Myocyte (in vitro differentiated cells): ENCODE measurements at regions not wholly inside any gene's neighbourhood (a gene's known extent, or its start where the extent isn't known, plus 50 kb on each side); places are given as distances from the start of the nearest gene placed in this dataset.
"Not testable (repeated sequence)": the region's sequence is repeated elsewhere in the genome, so short reads cannot be mapped to it uniquely, and the experiment has no call there.

Source experiments
- DNase-seq: peaks from one replicate; pipeline ENCODE4 v3.0.0-alpha.2; 2012; ENCODE audit warnings: low read depth

DNA sequence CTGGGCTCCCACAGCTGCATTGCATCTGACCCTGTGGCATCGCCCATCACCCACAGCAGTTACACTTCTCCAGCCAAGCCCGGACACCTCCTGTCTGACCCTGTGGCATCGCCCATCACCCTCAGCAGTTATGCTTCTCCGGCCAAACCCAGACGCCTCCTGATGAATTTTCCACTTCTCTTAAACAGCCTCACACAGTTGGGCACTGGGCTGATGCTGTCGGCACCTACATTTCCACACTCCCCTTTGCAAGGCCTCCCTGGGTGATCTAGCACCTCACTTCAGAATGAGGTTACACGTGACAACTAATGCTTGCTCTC is 175.2 kb upstream of the ARID1B start:
- peak; percentile 4 for DNase-seq

DNA sequence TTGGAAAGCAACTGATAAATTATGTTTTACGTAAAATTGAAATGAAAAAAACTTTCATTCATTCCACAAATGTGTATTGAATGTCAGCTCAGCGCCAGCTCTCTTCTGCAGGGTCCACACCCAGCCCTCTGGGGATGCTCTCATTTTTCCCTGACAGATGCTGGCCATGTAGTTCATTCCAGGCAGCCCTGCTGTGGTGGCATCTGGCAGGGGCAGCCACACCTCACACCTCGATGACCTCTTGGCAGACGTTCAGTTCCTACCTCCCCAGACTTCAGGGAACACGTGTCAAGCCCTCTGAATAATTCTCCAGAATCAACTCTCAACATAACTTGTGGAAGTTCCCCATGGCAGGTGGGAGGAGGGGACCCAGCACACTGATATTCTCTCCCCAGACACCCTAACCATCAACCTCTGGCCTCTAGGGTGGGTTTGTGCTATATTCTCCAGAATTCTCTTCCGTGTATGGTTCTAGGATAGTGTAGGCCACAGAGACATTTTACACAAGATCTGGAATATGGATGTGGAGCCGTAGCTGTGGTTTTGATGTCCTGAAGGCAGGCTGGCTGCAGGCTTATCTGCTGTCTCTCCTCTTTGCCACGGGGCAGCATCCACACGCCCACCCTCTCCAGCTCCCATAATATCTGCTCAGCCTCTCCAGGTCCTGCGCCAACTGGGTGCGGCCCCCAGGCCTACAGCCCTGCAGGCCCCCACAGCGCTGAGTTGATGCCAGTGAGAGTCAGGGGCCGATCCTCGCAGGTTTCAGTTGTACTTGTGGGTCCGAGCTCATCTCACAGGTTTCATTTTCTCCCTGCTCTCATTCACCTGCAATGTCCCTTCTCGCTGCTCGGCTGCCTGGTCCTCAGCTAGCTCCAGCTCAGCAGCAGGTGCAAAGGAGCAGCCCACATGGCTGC is 175.8 kb upstream of the ARID1B start:
- DNase-seq, result no peak

DNA sequence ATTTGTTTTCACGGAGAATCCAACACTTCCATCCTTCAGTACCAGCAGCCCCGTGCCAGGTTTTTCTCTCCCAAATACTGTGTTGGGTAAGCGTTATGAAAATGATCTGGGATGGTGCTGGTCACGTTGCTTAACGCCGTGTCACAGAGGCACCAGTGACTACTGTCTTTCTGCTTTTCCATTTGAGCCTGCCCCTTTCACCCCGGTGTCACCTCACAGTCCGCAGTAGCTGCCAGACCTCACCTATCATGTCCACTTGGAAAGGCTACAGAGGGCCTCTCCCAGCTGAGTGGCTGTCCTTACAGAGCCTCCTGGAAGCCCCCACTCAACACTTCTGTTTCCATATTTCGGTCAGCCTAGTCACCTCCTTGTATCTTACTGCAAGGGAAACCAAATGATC is 176.5 kb upstream of the ARID1B start:
- no peak for DNase-seq

DNA sequence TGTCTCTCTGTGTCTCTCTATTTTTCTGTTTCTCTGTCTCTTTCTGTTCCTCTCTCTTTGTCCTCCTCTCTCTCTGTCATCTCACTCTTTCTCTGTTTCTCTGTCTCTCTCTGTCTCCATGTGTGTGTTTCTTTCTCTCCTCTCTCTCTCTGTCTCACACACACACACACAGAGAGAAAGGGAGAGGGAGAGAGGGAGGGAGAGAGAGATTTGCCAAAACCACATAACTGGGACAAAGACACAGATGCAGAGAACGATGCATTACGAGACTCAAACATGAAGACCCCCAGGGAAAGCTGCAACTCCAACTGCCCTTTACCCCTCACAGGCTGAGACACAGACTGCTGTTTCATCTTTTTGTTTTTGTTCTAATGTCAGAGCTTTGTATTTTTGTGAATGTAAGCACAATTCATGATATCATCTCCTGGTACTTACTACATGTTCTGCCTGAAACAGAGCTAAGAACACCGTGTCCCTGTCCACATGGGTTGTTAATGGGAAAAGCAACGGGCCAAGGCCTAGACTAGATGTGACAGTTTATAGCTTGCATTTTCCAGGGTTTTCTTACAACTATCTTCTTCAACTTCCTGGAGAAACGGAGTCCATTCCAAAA is 177.1 kb upstream of the ARID1B start:
- no peak for DNase-seq

DNA sequence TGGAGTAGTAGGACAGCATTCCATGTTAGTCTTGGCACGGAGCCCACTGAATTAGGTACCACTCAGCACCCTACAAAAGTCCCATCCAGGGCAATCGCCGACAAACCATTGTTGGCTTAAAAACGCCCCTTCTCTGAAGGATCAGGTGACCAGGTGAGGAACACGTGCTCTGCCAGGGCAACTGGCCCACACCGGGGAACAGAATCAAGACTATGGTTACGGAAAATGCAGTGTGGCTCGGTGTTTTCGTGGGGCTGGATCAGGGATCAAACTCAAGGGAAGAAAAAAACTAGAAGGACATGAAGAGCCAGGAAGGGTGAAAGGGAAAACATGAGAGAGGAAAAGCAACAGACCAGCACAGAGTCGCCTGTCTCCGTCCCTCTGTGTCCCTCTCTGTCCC is 177.8 kb upstream of the ARID1B start:
- no peak for DNase-seq

DNA sequence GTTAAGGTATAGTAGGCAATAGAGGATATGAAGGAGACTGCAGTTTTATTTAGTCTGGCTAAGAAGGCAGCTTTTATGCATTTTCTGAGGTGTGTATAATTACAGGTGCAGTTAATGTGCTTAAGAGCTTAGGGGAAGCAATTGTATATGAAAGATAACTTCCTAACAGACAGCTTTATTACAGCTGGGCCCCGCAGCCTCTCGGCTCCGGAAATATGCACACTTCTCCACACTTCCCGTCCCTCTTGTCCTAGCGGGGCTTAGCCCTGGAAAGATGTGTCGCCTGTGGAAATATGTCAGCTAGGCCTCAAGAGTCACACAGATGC is 178.4 kb upstream of the ARID1B start:
- DNase-seq, result no peak

DNA sequence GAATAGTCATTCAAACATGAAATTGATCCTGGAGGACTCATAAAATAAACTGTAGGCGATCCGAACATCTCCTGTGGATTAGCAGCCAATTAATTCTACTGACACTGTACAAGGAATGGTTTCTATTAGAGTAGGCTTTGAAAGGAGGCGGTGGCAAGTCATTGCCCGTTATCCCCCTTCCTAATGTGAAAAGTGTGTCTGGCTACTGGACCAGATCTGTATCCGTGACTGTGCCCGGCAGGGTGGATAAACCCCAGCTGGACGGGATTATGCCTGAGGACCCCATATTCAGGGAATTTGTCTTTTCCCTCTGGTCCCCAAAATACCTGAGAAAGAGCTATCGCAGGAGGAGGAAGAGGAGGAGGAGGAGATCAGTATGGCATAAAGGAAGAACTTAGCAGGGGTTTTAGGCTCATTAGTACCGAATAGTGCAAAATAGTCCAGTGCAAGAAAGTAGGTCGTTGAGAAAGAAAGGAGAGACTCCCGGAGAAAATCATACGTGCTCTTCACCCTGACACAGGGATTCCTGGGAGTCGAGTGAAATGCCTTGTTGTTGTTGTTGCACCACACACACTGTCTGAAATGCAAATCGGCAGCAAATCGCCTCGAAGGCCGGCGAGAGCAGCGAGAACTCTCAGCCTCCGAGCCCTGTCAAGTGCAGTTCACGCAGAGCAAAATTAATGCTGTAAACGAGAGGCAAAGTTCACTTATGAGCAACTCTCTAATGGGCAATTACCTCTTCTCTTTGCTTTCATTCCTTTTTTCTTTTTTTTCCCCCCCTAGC is 178.9 kb upstream of the ARID1B start:
- no peak for DNase-seq

DNA sequence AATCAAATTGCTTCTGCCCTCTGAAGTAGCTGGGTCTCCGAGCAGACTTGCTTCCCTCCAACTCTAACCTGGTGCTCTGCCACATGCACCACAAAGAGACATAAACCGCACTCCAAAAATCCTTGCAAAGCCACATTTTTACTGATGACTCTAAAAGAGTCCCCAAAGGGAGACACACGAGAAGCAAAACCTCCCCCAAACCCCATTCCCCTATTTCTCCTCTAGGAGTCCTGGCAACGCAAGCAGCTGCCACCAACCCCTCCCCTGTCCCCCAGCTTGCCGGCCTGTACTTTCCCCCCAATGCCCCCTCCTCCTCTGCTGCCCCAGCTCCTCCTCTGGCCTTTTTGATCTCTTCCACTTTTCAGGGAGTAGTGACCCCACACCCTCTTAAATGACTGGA is 180.1 kb upstream of the ARID1B start:
- no peak for DNase-seq

DNA sequence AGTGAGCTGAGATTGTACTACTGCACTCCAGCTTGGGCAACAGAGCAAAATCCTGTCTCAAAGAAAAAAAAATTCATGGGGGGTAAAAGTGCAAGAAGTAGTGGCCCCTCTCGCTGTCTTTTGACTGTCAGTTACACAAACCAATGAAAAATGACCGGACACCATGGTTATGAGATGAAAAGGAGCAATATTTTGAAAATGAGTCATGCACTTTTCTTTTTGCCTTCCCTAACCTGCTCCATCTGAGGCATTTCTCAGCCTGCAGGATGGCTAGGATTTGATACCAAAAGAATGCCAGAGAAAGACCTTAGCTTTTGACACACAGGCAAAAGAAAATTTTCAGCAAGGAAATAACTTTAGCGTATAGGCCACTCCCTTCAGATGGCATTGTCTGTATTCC is 181.7 kb upstream of the ARID1B start:
- no peak for DNase-seq

DNA sequence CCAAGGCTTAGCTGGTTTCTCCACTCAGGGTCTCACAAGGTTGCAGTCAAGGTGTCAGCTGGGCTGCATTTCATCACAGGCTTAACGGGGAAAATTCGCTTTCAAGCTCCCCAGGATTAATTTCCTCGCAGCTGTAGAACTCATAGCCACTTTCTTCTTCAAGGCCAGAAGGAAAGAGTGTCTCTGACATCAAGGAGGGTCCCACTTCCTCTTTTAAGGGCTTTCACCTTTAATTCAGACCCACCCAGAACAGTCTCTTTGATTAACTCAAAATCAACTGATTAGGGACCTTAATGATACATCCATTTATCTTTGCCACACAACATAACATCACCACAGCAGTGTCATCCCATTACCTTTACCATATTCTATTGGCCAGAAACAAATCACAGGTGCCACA is 183.3 kb upstream of the ARID1B start:
- no peak for DNase-seq

DNA sequence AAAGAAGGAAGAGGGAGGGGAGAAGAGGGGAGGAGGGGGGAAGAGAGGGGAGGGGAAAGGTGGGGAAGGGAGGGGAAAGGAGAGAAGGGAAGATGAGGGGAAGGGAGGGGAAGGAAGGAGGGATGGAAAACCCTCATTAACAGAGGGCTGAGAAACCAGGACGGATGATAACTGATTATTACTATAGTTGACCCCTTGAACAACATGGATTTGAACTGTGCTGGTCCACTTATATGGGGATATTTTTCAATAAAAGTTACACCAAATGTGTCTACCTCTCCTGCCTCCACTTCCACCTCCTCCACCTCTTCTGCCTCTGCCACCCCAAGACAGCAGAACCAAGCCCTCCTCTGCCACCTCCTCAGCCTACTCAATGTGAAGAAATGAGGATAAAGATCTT is 184.1 kb upstream of the ARID1B start:
- DNase-seq, result no peak

DNA sequence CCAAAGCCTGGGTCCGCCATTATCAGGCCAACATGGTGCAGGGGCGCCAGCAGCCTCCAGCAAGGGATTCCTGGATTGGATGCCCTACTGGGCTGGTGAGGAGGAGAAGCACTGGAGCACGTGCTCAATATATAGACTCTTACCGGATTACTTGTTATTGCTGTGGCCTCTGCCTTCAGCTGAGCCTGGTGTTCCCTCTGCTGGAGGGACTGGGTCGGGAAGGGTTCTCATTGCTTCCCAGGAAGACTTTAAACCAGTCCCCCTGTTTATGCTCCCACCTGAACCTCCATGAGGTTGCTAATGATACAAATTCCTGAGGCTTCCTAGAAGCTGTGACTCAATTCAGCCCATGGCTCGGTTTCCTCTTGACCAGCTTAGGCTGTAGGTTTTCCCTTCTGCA is 186.7 kb upstream of the ARID1B start:
- DNase-seq, result no peak

DNA sequence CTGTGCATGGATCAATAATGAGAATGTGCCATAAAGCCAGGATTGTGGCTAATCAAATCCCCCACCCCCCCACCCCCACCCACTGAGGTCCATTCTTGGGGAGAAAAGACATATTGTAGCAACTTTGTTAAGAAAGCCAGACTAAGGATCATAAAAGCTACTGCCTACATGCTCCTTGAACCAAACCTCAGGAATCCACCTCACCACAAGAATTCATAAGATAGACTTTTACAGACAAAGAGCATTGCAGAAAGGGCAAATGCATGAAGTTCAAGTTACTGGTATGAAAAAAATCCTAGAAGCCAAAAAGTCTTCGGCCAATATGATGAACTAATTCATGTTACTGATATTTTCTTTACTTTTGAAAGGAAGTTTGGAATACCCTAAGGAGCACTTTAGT is 187.9 kb upstream of the ARID1B start:
- DNase-seq, result peak; percentile 19

DNA sequence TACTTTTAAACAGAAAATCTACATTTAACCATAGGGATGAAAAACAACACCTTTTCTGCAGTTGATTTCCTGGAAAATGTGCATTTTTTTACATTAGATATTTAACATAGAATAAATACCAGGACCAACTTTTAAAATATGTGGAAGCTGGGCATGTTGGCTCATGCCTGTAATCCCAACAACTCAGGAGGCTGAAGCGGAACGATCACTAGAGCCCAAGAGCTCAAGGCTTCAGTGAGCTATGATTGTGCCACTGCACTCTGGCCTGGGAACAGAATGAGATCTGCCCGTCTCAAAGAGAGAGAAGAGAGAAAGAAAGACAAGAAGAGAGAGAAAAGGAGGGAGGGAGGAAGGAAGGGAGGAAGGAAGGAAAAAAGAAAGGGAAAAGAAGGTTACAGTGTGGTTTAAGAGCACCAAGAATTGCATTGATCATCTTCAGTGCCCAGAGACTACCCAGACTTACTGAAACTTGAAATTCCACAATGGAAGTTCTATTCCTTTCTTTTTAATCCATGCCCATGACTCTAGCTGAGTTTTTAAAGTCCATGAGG is 189.4 kb upstream of the ARID1B start:
- no peak for DNase-seq

DNA sequence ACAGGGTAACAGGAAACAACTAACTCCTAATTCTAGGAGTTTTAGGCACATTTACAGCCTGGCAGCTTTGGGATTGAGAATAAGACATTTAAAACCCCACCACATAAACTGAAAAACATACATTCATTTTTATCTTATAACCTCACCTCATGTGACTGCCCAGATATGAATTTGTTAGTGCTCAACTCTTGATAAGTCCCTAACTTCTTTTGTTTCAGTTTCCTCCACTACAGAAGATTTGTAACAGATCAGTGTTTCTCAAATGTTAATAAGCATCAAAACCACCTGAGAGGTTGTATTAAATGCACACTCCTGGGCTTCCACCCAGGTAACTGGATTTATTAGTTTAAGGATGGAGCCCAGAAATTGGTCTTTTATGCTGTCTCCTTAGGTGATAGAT is 190.1 kb upstream of the ARID1B start:
- DNase-seq, result no peak

DNA sequence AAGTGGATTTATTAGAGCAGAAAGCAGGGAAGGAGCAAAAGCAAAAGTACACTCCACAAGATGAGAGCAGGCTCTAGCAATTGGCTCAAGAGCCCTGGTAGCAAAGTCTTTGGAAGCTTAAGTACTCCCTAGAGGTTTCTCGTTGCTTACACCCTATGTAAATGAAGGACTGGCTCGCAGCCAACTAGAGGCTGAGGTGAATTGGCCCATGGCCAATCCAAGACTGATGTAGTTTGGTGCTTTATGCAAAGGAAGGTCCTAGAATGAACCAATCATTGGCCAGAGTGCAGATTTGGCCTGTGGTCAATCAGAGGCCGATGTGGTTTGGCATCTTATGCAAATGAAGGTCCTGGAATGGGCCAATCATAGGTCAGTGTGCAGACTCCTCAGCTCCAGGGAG is 191.3 kb upstream of the ARID1B start:
- DNase-seq, result no peak

DNA sequence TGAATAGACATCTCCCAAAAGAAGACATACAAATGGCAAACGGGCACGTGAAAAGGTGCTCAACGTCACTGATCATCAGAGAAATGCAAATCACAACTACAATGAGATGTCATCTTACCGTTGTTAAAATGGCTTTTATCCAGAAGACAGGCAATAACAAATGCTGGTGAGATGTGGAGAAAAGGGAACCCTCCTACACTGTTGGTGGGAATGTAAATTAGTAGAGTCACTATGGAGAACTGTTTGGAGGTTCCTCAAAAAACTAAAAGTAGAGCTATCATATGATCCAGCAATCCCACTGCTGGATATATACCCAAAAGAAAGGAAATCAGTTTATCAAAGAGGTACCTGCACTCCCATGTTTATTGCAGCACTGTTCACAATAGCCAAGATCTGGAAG is 193.1 kb upstream of the ARID1B start:
- not testable (repeated sequence) for DNase-seq

DNA sequence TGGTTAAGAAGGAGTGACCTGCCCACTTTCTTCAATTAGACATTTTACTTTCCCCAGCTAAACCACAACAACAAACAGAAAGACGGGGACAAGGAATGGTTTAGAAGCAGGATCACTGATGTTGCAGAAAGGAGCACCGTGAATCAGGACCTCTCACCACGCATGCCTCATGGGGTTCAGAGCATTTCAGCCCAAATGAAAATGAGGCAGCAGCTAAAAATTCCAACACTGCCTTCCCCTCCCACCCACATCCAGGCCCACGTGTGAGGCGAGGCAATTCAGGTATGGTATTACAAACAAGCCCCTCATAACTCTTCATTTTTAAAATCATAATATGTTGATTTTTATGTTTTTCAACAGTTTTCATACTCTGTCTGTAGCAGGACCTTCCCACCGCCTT is 194.1 kb upstream of the ARID1B start:
- DNase-seq, result no peak

DNA sequence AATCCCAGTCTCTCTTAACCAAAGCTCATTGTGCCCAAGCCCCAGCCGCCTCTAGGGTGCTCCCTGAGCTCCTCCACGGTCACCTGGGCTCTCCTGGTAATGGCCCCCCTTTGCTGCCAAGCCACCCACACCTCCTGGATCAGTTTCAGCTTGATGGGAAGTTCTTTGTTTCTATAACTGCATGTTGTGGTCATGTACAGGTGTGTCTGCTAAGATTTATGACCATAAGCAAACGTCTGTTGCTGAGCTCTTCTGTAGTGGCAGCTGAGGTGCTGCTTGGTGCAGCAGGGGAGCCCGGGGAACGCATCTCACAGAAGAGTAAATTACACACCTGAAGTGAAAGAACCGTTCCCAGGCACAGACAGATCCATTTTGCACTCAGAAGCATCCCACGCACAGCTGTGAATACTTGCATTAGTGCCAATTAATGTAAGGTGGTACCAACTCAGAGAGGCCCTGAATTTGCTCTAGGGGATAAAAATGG is 194.6 kb upstream of the ARID1B start:
- no peak for DNase-seq

DNA sequence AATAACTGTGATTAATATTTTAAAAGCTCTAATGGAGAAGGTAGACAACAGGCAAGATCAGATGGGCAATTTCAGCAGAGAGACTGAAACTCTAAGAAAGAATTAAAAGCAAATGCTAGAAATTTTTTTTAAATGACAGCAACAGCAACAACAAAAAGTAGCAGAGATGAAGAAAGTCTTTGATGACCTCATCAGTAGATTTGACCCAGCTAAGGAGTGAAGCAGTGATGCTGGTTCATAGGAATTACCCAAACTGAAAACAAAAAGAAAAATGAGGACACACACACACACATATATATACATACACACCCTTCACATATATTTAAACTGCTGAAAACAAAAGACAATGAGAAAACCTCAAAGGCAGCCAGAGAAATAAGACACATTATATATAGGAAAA is 197.6 kb upstream of the ARID1B start:
- DNase-seq, result no peak

DNA sequence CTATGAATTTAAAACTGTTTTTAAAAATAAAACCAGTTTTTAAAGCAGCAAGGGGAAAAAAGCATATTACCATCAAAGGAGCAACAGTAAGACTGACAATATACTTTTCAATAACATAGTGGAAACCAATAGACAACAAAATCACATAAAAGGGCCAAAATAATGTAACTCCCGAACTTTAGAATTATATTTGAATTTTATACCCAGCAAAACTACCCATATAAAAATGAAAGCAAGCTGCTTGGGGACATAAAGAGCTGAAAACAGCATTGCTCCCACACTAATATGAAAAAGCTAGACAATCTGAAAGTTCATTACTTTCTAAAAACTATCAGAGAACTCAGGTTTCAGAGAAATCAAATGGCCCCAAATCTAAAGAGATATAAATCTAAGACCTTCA is 199.4 kb upstream of the ARID1B start:
- no peak for DNase-seq

DNA sequence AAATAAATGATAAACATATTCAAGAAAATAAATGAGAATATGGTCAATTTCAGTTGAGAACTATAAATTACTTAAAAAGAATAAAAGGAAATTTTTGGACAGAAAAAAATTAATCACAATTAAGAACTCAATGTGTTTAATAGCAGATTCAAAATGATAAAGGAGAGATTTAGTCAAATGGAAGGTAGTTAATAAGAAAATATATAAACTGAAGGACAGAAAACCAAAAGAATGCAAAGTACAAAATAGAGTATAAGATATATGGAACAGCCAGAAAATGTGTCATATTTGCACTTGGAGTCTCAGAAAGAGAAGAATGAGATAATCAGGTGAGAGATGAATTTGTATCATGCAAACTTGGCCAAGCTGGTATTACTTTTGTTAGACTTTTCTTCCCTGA is 201.8 kb upstream of the ARID1B start:
- no peak for DNase-seq
